ENCODE measurements at regions not wholly inside any gene's neighbourhood (a gene's known extent, or its start where the extent isn't known, plus 50 kb on each side); places are given as distances from the start of the nearest gene placed in this dataset.
"Not testable (repeated sequence)": the region's sequence is repeated elsewhere in the genome, so short reads cannot be mapped to it uniquely, and the experiment has no call there.

GRCh38 chr11:57871231-57871630, 109.6 kb downstream of the CTNND1 start:
- Mint-ChIP-seq H3K36me3 (ENCODE audit: insufficient read depth) (no peaks in the 10 kb centered on the region), H3K27me3 (peaks cover 29% of the 10 kb centered on the region), H3K4me1 (no peaks in the 10 kb centered on the region), H3K9me3 (no peaks in the 10 kb centered on the region), H3K4me3 (no peak overlapping the region), H3K27ac (ENCODE audit: low read depth) (no peak overlapping the region)
- DNase-seq (ENCODE audit: low spot score in 2 of 2) (no peak), ATAC-seq (replicated peaks; ENCODE audit: extremely low read depth, poor library complexity, severe bottlenecking) (no peak)

DNA sequence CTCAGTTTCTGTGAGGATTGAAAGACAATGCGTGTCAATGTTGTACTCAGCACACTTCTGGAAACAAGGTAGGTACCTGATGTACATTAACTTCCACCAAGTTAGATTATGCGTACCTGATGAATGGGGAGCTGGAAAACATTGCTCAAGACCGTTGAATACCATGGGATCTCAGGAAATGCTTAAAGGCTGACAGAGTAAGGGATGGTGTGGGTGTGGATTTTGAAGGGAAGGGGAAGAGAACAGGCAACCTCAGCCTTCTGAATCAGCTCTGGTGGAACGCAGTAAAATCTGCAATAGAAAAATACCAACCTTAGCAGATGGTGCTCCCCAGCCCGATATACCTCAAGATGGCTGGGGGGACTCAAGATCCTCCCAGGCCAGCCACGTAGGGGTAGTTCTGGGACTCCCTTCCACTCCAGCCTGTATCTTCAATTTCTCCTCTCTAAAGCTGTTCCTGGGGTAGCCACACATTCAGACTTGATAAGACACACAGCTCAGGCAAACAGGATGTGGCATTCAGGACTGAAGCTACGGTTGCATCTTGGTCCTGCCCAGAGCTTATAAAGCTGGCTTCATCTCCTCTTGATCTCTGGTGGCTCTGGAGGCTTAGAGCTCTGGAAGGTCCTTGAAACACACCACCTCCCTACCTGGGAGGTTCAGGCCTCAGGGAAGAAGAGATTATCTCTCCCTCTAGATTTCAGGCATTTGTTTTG, 111.8 kb downstream of the CTNND1 start:
- ATAC-seq (replicated peaks; ENCODE audit: extremely low read depth, poor library complexity, severe bottlenecking) (no peak), DNase-seq (ENCODE audit: low spot score in 2 of 2) (no peak)
- Mint-ChIP-seq H3K36me3 (ENCODE audit: insufficient read depth) (no peaks in the 10 kb centered on the region), H3K9me3 (no peaks in the 10 kb centered on the region), H3K4me3 (no peak overlapping the region), H3K27me3 (peaks cover 29% of the 10 kb centered on the region), H3K27ac (ENCODE audit: low read depth) (no peak overlapping the region), H3K4me1 (no peaks in the 10 kb centered on the region)

GRCh38 chr11:57874981-57875380, 113.4 kb downstream of the CTNND1 start:
- no peak overlapping the region for H3K4me3 Mint-ChIP-seq
- H3K36me3 Mint-ChIP-seq (ENCODE audit: insufficient read depth) = no peaks in the 10 kb centered on the region
- DNase-seq (ENCODE audit: low spot score in 2 of 2) = no peak
- no peak for ATAC-seq (replicated peaks; ENCODE audit: extremely low read depth, poor library complexity, severe bottlenecking)
- no peak overlapping the region for H3K27ac Mint-ChIP-seq (ENCODE audit: low read depth)
- peaks cover 40% of the 10 kb centered on the region for H3K27me3 Mint-ChIP-seq
- H3K9me3 Mint-ChIP-seq = no peaks in the 10 kb centered on the region
- no peaks in the 10 kb centered on the region for H3K4me1 Mint-ChIP-seq

DNA sequence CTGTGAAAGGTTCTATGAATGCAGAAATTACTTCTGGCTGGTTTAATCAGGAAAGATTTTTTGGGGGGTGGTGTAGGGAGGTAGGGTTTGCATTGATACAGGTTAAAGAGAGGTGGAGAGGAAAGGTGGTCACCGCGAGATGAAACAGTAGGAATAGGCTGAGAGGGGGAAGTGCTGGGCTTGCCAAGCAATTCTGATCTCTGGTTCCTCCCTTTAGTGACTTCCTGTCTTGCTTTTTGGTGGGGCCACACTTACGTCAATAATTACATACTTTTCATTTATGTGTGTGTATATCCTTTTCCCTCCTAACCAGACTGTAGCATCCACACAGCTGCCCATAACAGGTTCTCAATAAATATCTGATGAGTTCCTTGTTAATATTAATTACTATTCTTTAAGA, 120.0 kb downstream of the CTNND1 start:
- H3K4me1 Mint-ChIP-seq = no peaks in the 10 kb centered on the region
- no peaks in the 10 kb centered on the region for H3K9me3 Mint-ChIP-seq
- ATAC-seq (replicated peaks; ENCODE audit: extremely low read depth, poor library complexity, severe bottlenecking) (no peak), DNase-seq (ENCODE audit: low spot score in 2 of 2) (no peak)
- peaks cover 2% of the 10 kb centered on the region for H3K36me3 Mint-ChIP-seq (ENCODE audit: insufficient read depth)
- H3K27me3 Mint-ChIP-seq = peaks cover 23% of the 10 kb centered on the region
- H3K4me3 Mint-ChIP-seq = no peak overlapping the region
- H3K27ac Mint-ChIP-seq (ENCODE audit: low read depth) = no peak overlapping the region

DNA sequence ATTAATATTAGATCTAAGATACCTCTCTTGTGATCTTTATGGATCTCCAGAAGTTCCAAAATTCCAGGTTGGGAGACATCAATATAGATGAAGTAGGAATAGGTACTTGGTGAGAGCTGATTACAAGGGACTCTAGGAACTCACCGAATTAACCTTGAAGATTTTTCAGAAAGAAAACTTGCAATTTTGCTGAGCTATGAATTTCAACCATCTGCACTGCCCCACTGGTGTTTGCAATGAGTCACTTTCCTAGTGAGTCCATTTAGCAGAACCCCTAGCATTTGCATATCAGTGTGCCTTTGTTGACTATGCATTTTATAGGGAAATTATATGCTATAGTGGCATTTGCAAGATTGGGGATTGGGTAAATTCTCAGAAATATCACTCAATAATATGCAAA, 122.0 kb downstream of the CTNND1 start:
- DNase-seq (ENCODE audit: low spot score in 2 of 2) = no peak

GRCh38 chr11:57885298-57886050, 123.9 kb downstream of the CTNND1 start:
- ATAC-seq (replicated peaks; ENCODE audit: extremely low read depth, poor library complexity, severe bottlenecking) (no peak), DNase-seq (ENCODE audit: low spot score in 2 of 2) (no peak)
- H3K4me3 Mint-ChIP-seq = no peak overlapping the region
- H3K27me3 Mint-ChIP-seq = peaks cover 12% of the 10 kb centered on the region
- H3K27ac Mint-ChIP-seq (ENCODE audit: low read depth) = no peak overlapping the region
- H3K36me3 Mint-ChIP-seq (ENCODE audit: insufficient read depth) = peaks cover 2% of the 10 kb centered on the region
- no peaks in the 10 kb centered on the region for H3K9me3 Mint-ChIP-seq
- H3K4me1 Mint-ChIP-seq = no peaks in the 10 kb centered on the region

More for the DNA sequence above, 122.0 kb downstream of the CTNND1 start:
- peaks cover 23% of the 10 kb centered on the region for H3K27me3 Mint-ChIP-seq
- H3K36me3 Mint-ChIP-seq (ENCODE audit: insufficient read depth) = peaks cover 2% of the 10 kb centered on the region
- H3K27ac Mint-ChIP-seq (ENCODE audit: low read depth) = no peak overlapping the region
- no peak overlapping the region for H3K4me3 Mint-ChIP-seq
- no peaks in the 10 kb centered on the region for H3K4me1 Mint-ChIP-seq
- no peak for ATAC-seq (replicated peaks; ENCODE audit: extremely low read depth, poor library complexity, severe bottlenecking)
- no peaks in the 10 kb centered on the region for H3K9me3 Mint-ChIP-seq

GRCh38 chr11:57888386-57888785, 126.8 kb downstream of the CTNND1 start:
- Mint-ChIP-seq H3K4me1 (no peaks in the 10 kb centered on the region), H3K4me3 (no peak overlapping the region), H3K27me3 (peaks cover 28% of the 10 kb centered on the region), H3K36me3 (ENCODE audit: insufficient read depth) (no peaks in the 10 kb centered on the region), H3K9me3 (no peaks in the 10 kb centered on the region), H3K27ac (ENCODE audit: low read depth) (no peak overlapping the region)
- DNase-seq (ENCODE audit: low spot score in 2 of 2) (no peak), ATAC-seq (replicated peaks; ENCODE audit: extremely low read depth, poor library complexity, severe bottlenecking) (no peak)

- Mint-ChIP-seq H3K4me3 (no peak overlapping the region), H3K27me3 (peaks cover 30% of the 10 kb centered on the region), H3K27ac (ENCODE audit: low read depth) (no peak overlapping the region), H3K36me3 (ENCODE audit: insufficient read depth) (no peaks in the 10 kb centered on the region), H3K9me3 (no peaks in the 10 kb centered on the region), H3K4me1 (no peaks in the 10 kb centered on the region)
- DNase-seq (ENCODE audit: low spot score in 2 of 2) (no peak), ATAC-seq (replicated peaks; ENCODE audit: extremely low read depth, poor library complexity, severe bottlenecking) (no peak)
These were observed 128.9 kb downstream of the CTNND1 start for GRCh38 chr11:57890521-57890920.

GRCh38 chr11:57893200-57893599, 130.5 kb upstream of the OR9Q1 start:
- not testable (repeated sequence) for H3K4me3 Mint-ChIP-seq; H3K27ac Mint-ChIP-seq (ENCODE audit: low read depth); ATAC-seq (replicated peaks; ENCODE audit: extremely low read depth, poor library complexity, severe bottlenecking); DNase-seq (ENCODE audit: low spot score in 2 of 2); H3K4me1 Mint-ChIP-seq; H3K36me3 Mint-ChIP-seq (ENCODE audit: insufficient read depth); H3K9me3 Mint-ChIP-seq
- H3K27me3 Mint-ChIP-seq = peaks cover 41% of the 10 kb centered on the region

DNA sequence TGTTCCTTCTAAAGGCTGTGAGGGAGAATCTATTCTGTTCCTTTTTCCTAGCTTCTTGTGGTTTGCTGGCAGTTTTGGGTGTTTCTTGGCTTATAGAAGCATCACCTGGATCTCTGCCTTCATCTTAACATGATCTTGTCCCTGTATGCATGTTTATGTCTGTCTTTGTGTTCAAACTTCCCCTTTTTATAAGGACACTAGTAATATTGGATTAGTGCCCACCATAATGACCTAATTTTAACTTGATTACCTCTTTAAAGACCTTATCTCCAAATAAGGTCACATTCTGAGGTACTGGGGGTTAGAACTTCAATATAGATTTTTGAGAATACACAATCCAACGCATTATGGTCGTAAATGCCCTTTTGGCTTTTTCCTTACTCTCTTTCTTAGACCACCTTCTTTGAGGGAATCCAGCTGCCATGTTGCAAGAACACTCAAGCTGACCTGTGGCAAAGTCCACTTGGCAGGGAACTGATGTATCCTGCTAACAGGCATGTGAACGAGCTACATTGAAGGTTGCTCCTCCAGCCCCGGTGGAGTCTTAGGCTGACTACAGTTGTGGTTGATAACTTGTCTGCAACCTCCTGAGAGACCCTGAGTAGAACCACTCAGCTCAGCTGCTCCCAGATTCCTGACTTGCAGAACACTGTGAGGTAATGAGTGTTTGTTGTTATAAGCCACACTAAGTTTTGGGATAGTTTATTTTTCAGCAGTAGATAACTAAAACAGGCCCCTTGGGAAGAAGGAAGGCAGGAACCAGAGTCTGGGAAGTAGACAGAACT, 127.1 kb upstream of the OR9Q1 start:
- Mint-ChIP-seq H3K9me3 (no peaks in the 10 kb centered on the region), H3K36me3 (ENCODE audit: insufficient read depth) (no peaks in the 10 kb centered on the region), H3K4me3 (no peak overlapping the region), H3K27me3 (peaks cover 70% of the 10 kb centered on the region), H3K4me1 (no peaks in the 10 kb centered on the region), H3K27ac (ENCODE audit: low read depth) (no peak overlapping the region)
- no peak for ATAC-seq (replicated peaks; ENCODE audit: extremely low read depth, poor library complexity, severe bottlenecking)
- no peak for DNase-seq (ENCODE audit: low spot score in 2 of 2)

DNA sequence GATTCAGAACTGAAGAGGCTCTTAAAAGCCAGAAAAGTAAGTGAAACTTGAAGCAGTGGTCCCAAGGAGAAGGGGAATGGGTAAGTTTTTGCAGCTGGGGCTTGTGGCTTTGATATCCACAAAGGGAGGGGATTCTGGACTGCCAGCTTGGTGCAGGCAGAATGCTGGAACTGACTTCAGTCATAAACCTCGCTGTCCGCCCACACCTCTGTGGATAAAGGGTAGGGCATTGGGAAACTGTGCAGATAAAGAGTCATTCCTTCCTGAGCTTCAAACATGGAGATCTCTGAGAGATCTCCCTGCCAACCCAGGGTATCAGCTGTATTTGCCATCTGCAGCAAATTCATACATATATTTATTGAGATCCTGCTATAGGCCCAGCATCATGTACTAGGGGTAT, 124.3 kb upstream of the OR9Q1 start:
- no peak overlapping the region for H3K27ac Mint-ChIP-seq (ENCODE audit: low read depth)
- no peak overlapping the region for H3K4me3 Mint-ChIP-seq
- H3K9me3 Mint-ChIP-seq = no peaks in the 10 kb centered on the region
- ATAC-seq (replicated peaks; ENCODE audit: extremely low read depth, poor library complexity, severe bottlenecking) = no peak
- H3K36me3 Mint-ChIP-seq (ENCODE audit: insufficient read depth) = no peaks in the 10 kb centered on the region
- H3K27me3 Mint-ChIP-seq = peaks cover 56% of the 10 kb centered on the region
- no peaks in the 10 kb centered on the region for H3K4me1 Mint-ChIP-seq
- DNase-seq (ENCODE audit: low spot score in 2 of 2) = no peak

GRCh38 chr11:57900320-57900719, 123.4 kb upstream of the OR9Q1 start:
- H3K4me1 Mint-ChIP-seq = no peaks in the 10 kb centered on the region
- no peaks in the 10 kb centered on the region for H3K36me3 Mint-ChIP-seq (ENCODE audit: insufficient read depth)
- H3K4me3 Mint-ChIP-seq = no peak overlapping the region
- no peak overlapping the region for H3K27ac Mint-ChIP-seq (ENCODE audit: low read depth)
- ATAC-seq (replicated peaks; ENCODE audit: extremely low read depth, poor library complexity, severe bottlenecking) (no peak), DNase-seq (ENCODE audit: low spot score in 2 of 2) (no peak)
- H3K27me3 Mint-ChIP-seq = peaks cover 52% of the 10 kb centered on the region
- no peaks in the 10 kb centered on the region for H3K9me3 Mint-ChIP-seq
